ENCODE measurements at regions not wholly inside any gene's neighbourhood (a gene's known extent, or its start where the extent isn't known, plus 50 kb on each side); places are given as distances from the start of the nearest gene placed in this dataset.

GRCh38 chr13:61358599-61358998, 57.0 kb downstream of the PCDH20 start:
- Mint-ChIP-seq H3K27me3 (no peaks in the 10 kb centered on the region), H3K27ac (no peak overlapping the region), H3K4me1 (no peaks in the 10 kb centered on the region), H3K4me3 (no peak overlapping the region), H3K9me3 (peaks cover 0 to 13% (median 11%) of the 10 kb centered on the region in 3 donors), H3K36me3 (no peaks in the 10 kb centered on the region)
- WGBS (ENCODE audit: insufficient coverage), result no CpG with 5 or more reads among the region's 1 CpG
- Histone ChIP-seq H3K9me3 (peaks cover 2% of the 10 kb centered on the region), H3K27me3 (replicated peaks in 1 of 2; ENCODE audit: control insufficient read depth in 2 of 2, extremely low read depth in 1 of 2, insufficient read depth in 2 of 2, low read length in 1 of 2) (no peaks in the 10 kb centered on the region), H3K36me3 (ENCODE audit: control insufficient read depth in 2 of 2, extremely low read depth in 1 of 2, insufficient read depth in 1 of 2, low read length in 1 of 2) (no peaks in the 10 kb centered on the region), H3K27ac (ENCODE audit: low read length) (no peak overlapping the region), H3K4me1 (ENCODE audit: control insufficient read depth in 1 of 2, extremely low read depth in 1 of 2, insufficient read depth in 2 of 2, low read length in 2 of 2) (no peaks in the 10 kb centered on the region), H3K4me3 (ENCODE audit: control insufficient read depth in 1 of 2, extremely low read depth in 1 of 2, low read length in 1 of 2) (no peak overlapping the region)
- no peak for DNase-seq
- ChIA-PET CTCF (no interaction called here), POLR2A (no interaction called here)
- ATAC-seq (replicated peaks in 1 of 4), result no peak

GRCh38 chr13:61350341-61350740, 65.3 kb downstream of the PCDH20 start:
- peaks cover 3% of the 10 kb centered on the region for H3K9me3 ChIP-seq
- no peaks in the 10 kb centered on the region for H3K27me3 ChIP-seq (replicated peaks in 1 of 2; ENCODE audit: control insufficient read depth in 2 of 2, extremely low read depth in 1 of 2, insufficient read depth in 2 of 2, low read length in 1 of 2)
- no peaks in the 10 kb centered on the region for H3K27me3 Mint-ChIP-seq
- POLR2A ChIA-PET, result no interaction called here
- WGBS (ENCODE audit: insufficient coverage), result no CpG with 5 or more reads among the region's 5 CpGs
- no peak overlapping the region for H3K4me3 Mint-ChIP-seq
- no peak overlapping the region for H3K27ac ChIP-seq (ENCODE audit: low read length)
- no peak for ATAC-seq (replicated peaks in 1 of 4)
- no peaks in the 10 kb centered on the region for H3K4me1 Mint-ChIP-seq
- CTCF ChIA-PET, result no interaction called here
- no peaks in the 10 kb centered on the region for H3K36me3 Mint-ChIP-seq
- H3K4me1 ChIP-seq (ENCODE audit: control insufficient read depth in 1 of 2, extremely low read depth in 1 of 2, insufficient read depth in 2 of 2, low read length in 2 of 2), result no peaks in the 10 kb centered on the region
- no peak overlapping the region for H3K4me3 ChIP-seq (ENCODE audit: control insufficient read depth in 1 of 2, extremely low read depth in 1 of 2, low read length in 1 of 2)
- H3K27ac Mint-ChIP-seq, result no peak overlapping the region
- no peaks in the 10 kb centered on the region for H3K36me3 ChIP-seq (ENCODE audit: control insufficient read depth in 2 of 2, extremely low read depth in 1 of 2, insufficient read depth in 1 of 2, low read length in 1 of 2)
- no peak for DNase-seq
- H3K9me3 Mint-ChIP-seq, result peaks cover 5 to 13% (median 8%) of the 10 kb centered on the region in 3 donors

GRCh38 chr13:61339054-61339621, 76.5 kb downstream of the PCDH20 start:
- DNase-seq (no peak), ATAC-seq (replicated peaks in 1 of 4) (no peak)
- Mint-ChIP-seq H3K36me3 (no peaks in the 10 kb centered on the region), H3K9me3 (peaks cover 0 to 9% (median 3%) of the 10 kb centered on the region in 3 donors), H3K27me3 (no peaks in the 10 kb centered on the region), H3K27ac (no peak overlapping the region), H3K4me3 (no peak overlapping the region), H3K4me1 (no peaks in the 10 kb centered on the region)
- Histone ChIP-seq H3K4me3 (ENCODE audit: control insufficient read depth in 1 of 2, extremely low read depth in 1 of 2, low read length in 1 of 2) (no peak overlapping the region), H3K27me3 (replicated peaks in 1 of 2; ENCODE audit: control insufficient read depth in 2 of 2, extremely low read depth in 1 of 2, insufficient read depth in 2 of 2, low read length in 1 of 2) (no peaks in the 10 kb centered on the region), H3K4me1 (ENCODE audit: control insufficient read depth in 1 of 2, extremely low read depth in 1 of 2, insufficient read depth in 2 of 2, low read length in 2 of 2) (no peaks in the 10 kb centered on the region), H3K27ac (ENCODE audit: low read length) (no peak overlapping the region), H3K36me3 (ENCODE audit: control insufficient read depth in 2 of 2, extremely low read depth in 1 of 2, insufficient read depth in 1 of 2, low read length in 1 of 2) (no peaks in the 10 kb centered on the region), H3K9me3 (no peaks in the 10 kb centered on the region)
- CTCF ChIA-PET, result no interaction called here
- POLR2A ChIA-PET, result no interaction called here
- 89% methylated on average over 28 of the region's 45 CpGs for WGBS (ENCODE audit: insufficient coverage)

- ChIA-PET POLR2A (interaction anchor here in 1 of 2 donors (0.6 kb wide), 1 partner anchor 585 kb away, joined by 3 read pairs; no protein-coding TSS in a partner anchor), CTCF (no interaction called here)
- Mint-ChIP-seq H3K27me3 (no peaks in the 10 kb centered on the region), H3K27ac (no peak overlapping the region), H3K4me1 (no peaks in the 10 kb centered on the region), H3K4me3 (no peak overlapping the region), H3K36me3 (no peaks in the 10 kb centered on the region), H3K9me3 (peaks cover 8 to 20% (median 12%) of the 10 kb centered on the region in 3 donors)
- ATAC-seq (replicated peaks in 1 of 4) (no peak), DNase-seq (no peak)
- H3K27me3 ChIP-seq (replicated peaks in 1 of 2; ENCODE audit: control insufficient read depth in 2 of 2, extremely low read depth in 1 of 2, insufficient read depth in 2 of 2, low read length in 1 of 2), result no peaks in the 10 kb centered on the region
- WGBS (ENCODE audit: insufficient coverage), result 67% methylated on average over 1 of the region's 1 CpG
- no peaks in the 10 kb centered on the region for H3K9me3 ChIP-seq
- no peaks in the 10 kb centered on the region for H3K36me3 ChIP-seq (ENCODE audit: control insufficient read depth in 2 of 2, extremely low read depth in 1 of 2, insufficient read depth in 1 of 2, low read length in 1 of 2)
- no peaks in the 10 kb centered on the region for H3K4me1 ChIP-seq (ENCODE audit: control insufficient read depth in 1 of 2, extremely low read depth in 1 of 2, insufficient read depth in 2 of 2, low read length in 2 of 2)
- H3K4me3 ChIP-seq (ENCODE audit: control insufficient read depth in 1 of 2, extremely low read depth in 1 of 2, low read length in 1 of 2), result no peak overlapping the region
- no peak overlapping the region for H3K27ac ChIP-seq (ENCODE audit: low read length)
Observed at GRCh38 chr13:61316647-61317046, 99.0 kb downstream of the PCDH20 start.

- H3K4me1 ChIP-seq (ENCODE audit: control insufficient read depth in 1 of 2, extremely low read depth in 1 of 2, insufficient read depth in 2 of 2, low read length in 2 of 2), result no peaks in the 10 kb centered on the region
- 72% methylated on average over 2 of the region's 2 CpGs for WGBS (ENCODE audit: insufficient coverage)
- H3K36me3 ChIP-seq (ENCODE audit: control insufficient read depth in 2 of 2, extremely low read depth in 1 of 2, insufficient read depth in 1 of 2, low read length in 1 of 2), result no peaks in the 10 kb centered on the region
- H3K27ac Mint-ChIP-seq, result no peak overlapping the region
- H3K27me3 ChIP-seq (replicated peaks in 1 of 2; ENCODE audit: control insufficient read depth in 2 of 2, extremely low read depth in 1 of 2, insufficient read depth in 2 of 2, low read length in 1 of 2), result no peaks in the 10 kb centered on the region
- no peak overlapping the region for H3K4me3 Mint-ChIP-seq
- H3K9me3 Mint-ChIP-seq, result peaks cover 0 to 6% (median 0%) of the 10 kb centered on the region in 3 donors
- no peaks in the 10 kb centered on the region for H3K4me1 Mint-ChIP-seq
- POLR2A ChIA-PET, result no interaction called here
- H3K36me3 Mint-ChIP-seq, result no peaks in the 10 kb centered on the region
- no peak for ATAC-seq (replicated peaks in 1 of 4)
- CTCF ChIA-PET, result no interaction called here
- no peaks in the 10 kb centered on the region for H3K27me3 Mint-ChIP-seq
- H3K9me3 ChIP-seq, result peaks cover 2% of the 10 kb centered on the region
- no peak overlapping the region for H3K27ac ChIP-seq (ENCODE audit: low read length)
- no peak overlapping the region for H3K4me3 ChIP-seq (ENCODE audit: control insufficient read depth in 1 of 2, extremely low read depth in 1 of 2, low read length in 1 of 2)
- no peak for DNase-seq
Observed at GRCh38 chr13:61294467-61295191, 121.0 kb downstream of the PCDH20 start.

GRCh38 chr13:61286148-61286745, 129.4 kb downstream of the PCDH20 start:
- no peaks in the 10 kb centered on the region for H3K4me1 ChIP-seq (ENCODE audit: control insufficient read depth in 1 of 2, extremely low read depth in 1 of 2, insufficient read depth in 2 of 2, low read length in 2 of 2)
- CTCF ChIA-PET, result no interaction called here
- POLR2A ChIA-PET, result no interaction called here
- H3K27ac ChIP-seq (ENCODE audit: low read length), result no peak overlapping the region
- Mint-ChIP-seq H3K36me3 (no peaks in the 10 kb centered on the region), H3K4me3 (no peak overlapping the region), H3K9me3 (peaks cover 0 to 5% (median 4%) of the 10 kb centered on the region in 3 donors), H3K4me1 (no peaks in the 10 kb centered on the region), H3K27me3 (no peaks in the 10 kb centered on the region), H3K27ac (no peak overlapping the region)
- no peaks in the 10 kb centered on the region for H3K36me3 ChIP-seq (ENCODE audit: control insufficient read depth in 2 of 2, extremely low read depth in 1 of 2, insufficient read depth in 1 of 2, low read length in 1 of 2)
- no peaks in the 10 kb centered on the region for H3K27me3 ChIP-seq (replicated peaks in 1 of 2; ENCODE audit: control insufficient read depth in 2 of 2, extremely low read depth in 1 of 2, insufficient read depth in 2 of 2, low read length in 1 of 2)
- no peaks in the 10 kb centered on the region for H3K9me3 ChIP-seq
- no peak overlapping the region for H3K4me3 ChIP-seq (ENCODE audit: control insufficient read depth in 1 of 2, extremely low read depth in 1 of 2, low read length in 1 of 2)
- 40% methylated on average over 2 of the region's 4 CpGs for WGBS (ENCODE audit: insufficient coverage)
- DNase-seq, result no peak
- no peak for ATAC-seq (replicated peaks in 1 of 4)
